HG03354 (cell line): ENCODE measurements at regions not wholly inside any gene's neighbourhood (a gene's known extent, or its start where the extent isn't known, plus 50 kb on each side); places are given as distances from the start of the nearest gene placed in this dataset.

Experiments
- ATAC-seq: cut with Tn5 transposase; IDR thresholded peaks from one replicate; pipeline ENCODE4 v1.9.1; 2021; ENCODE audit warnings: mild to moderate bottlenecking; ENCODE audit not compliant: unreplicated experiment, poor library complexity, severe bottlenecking

GRCh38 chr9:73219985-73220626, 68.4 kb downstream of the ANXA1 start:
- peak; percentile 86 for ATAC-seq

- no peak for ATAC-seq
Observed at GRCh38 chr9:73223594-73223993, 71.9 kb downstream of the ANXA1 start.

GRCh38 chr9:73229543-73229942, 77.9 kb downstream of the ANXA1 start:
- ATAC-seq, result no peak

DNA sequence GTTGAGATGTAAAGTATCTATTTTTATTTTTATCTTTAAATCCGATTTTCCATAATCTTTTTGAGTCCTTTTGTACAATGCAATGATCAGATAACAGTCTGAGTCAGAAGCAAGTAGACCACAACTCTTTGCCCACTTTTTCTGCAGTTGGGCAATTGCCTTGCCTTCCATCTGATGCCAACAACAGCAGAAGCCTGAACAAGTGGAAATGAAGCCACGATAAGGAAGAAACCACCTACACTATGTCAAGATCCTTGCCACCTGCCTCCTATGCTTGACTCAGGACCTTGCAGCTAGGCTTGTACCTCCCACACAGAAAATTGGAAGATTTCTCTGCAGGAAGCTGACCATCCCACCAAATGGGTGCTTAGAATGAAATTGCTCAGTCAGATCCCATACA, 78.6 kb downstream of the ANXA1 start:
- ATAC-seq, result no peak

DNA sequence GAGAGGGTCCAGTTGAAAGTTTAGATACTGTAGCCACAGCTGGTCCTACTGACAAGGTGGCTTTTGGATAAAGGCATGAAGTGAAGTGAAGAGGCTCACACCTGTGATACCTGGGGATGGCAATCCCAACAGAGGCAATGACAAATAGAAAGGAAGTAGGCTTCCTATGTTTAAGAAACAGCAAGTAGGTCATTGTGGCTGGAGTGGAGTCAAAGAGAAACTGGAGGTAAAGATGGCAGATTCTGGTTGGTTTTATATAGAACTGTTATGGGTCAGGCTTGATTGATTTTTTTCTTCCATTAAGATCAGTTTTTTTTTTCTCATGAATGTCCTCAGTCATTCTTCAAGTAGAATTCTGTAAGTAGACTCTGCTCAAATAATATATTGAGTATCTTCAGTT, 79.5 kb downstream of the ANXA1 start:
- ATAC-seq, result no peak

DNA sequence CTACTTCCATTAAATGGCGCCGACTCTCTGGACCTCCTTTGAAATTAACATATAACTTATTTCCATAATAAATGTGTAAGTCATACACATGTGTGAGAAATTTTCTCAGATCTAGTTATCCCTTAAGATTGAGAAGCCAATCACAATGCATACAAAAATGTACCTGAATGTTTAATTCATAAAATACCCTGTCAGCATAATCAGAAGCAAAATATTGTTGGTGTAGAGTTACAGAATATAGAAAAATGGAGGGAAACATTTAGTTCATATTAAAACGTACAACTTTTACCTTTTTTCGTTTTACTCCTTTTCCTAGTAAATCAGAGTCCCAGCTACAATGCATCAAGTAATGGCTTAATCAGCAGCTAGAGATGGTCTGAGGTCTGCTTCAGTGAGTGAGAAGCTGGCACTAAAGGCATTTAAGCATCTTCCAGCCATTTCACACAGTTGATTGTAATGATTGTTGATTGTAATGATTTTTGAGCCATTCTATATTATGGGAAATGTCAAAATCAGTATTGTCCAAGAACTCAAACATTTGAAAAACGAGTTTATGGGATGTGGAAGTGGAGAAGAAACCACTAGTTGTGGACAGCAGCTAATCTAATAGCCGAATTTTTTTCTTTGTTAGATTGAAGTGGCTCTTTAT, 81.8 kb downstream of the ANXA1 start:
- ATAC-seq, result no peak

DNA sequence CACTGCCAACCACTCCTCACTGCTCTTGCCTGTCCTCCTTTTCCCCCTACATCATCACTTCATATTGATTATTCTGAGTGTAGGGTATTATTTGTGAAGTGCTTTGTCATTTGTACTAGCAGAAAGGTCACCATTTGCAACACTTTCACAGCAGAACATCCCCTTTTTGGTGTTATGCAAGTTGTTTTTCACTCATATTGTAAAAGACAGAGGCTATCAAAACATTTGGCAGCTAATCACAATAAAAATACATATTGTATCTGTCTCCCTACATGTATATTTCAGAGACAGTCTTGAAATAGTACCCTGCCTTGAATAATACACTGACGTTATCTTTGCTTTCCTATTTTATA, 82.3 kb downstream of the ANXA1 start:
- ATAC-seq, result no peak

- no peak for ATAC-seq
Observed at GRCh38 chr9:73237140-73237539, 85.5 kb downstream of the ANXA1 start.

DNA sequence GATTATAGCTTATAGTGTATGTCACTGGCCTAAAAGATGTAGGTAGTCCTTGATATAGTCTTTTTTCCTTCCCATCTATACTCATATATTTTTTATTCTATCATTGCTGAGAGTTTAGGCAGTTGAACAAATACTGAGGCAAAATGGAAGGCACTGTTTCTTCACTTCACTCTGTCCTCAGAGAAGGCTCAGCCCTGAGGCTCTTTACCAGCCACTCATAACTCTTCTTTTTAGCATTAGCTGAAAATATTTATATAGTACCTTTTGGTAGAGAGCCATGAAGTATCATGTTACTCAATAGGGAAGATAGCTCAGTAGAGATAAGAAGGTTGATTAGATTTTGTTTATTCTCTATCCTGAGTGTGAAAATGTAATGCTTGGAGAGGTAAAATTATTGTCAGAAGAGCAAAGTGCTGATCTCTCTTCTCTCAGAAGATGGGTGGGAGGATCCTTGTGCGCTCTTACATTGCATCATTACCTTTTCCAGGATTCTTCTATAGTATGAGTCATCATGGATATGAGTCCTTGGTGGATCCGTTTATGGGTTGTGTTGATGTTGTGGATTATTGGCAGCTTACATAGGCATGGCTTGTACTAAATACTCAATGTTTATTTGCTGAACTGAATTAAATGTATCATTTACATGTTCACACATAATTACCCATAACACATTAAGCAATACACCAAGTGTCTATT, 88.1 kb downstream of the ANXA1 start:
- ATAC-seq, result no peak

GRCh38 chr9:73243078-73243477, 91.4 kb downstream of the ANXA1 start:
- no peak for ATAC-seq

DNA sequence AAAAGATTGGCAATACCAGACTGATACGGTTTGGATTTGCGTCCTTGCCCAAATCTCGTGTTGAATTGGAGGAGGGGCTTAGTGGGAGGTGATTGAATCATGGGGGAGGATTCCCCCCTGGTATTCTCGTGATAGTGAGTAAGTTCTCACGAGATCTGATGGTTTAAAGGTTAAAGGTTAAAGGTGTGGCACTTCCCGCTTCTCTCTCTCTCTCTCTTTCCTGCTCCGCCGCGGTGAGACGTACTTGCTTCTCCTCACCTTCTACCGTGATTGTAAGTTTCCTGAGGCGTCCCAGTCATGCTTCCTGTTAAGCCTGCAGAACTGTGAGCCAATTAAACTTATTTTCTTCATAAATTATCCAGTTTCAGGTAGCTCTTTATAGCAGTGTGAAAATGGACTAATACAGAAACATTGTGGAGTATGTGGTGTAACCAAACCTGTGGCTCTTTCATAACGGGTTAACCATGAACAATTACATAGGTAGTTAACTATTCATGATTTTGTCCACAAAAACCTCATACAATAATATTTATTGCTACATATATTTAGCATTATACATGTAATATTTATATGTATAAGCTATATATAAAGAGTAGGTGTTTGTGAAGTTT, 107.5 kb downstream of the ANXA1 start:
- no peak for ATAC-seq

DNA sequence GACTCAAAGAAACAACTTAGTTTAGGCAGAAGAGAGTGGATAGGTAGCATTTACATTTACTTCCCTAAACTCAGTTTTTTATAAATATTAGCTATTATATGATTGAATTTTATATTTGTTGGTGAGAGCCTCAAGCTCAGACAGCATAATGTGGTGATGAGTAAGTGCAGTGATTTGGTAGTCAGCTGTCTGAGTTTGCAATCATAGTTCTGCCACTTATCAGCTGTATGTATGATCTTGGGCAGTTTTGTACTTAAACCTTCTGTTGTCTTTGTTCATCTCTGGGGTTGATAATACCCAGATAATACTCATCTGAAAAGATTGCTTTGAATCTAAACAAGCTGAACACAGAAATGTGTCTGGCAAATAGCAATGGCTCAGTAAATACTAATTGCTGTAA, 108.8 kb downstream of the ANXA1 start:
- no peak for ATAC-seq

GRCh38 chr9:73264631-73265030, 113.0 kb downstream of the ANXA1 start:
- no peak for ATAC-seq

- no peak for ATAC-seq
Observed at GRCh38 chr9:73265876-73266275, 114.2 kb downstream of the ANXA1 start.

GRCh38 chr9:73269430-73270101, 117.9 kb downstream of the ANXA1 start:
- ATAC-seq, result no peak

GRCh38 chr9:73270967-73271721, 119.5 kb downstream of the ANXA1 start:
- peak; percentile 85 for ATAC-seq

GRCh38 chr9:73280113-73280512, 128.4 kb downstream of the ANXA1 start:
- no peak for ATAC-seq

DNA sequence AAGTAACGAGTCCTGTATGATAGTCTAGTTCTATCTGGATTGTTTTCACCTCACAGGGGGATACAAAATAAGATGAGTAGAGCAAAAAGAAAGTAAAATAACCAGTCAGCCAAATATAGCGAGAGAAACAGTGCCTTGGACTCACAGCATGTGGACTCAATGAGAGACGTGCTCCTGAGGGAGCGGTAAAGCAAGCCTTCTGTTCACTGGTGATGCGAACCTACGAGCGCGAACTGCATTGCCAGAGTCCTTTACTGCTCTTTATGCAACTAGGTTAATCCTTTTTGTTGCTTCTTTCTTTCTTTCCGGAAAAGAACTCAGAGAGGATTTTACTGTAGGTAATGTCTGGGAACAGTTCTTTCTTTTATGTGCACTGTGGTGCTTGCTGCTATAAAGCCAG, 132.7 kb downstream of the ANXA1 start:
- no peak for ATAC-seq

- ATAC-seq, result no peak
Observed at GRCh38 chr9:73294336-73294735, 142.7 kb downstream of the ANXA1 start.

DNA sequence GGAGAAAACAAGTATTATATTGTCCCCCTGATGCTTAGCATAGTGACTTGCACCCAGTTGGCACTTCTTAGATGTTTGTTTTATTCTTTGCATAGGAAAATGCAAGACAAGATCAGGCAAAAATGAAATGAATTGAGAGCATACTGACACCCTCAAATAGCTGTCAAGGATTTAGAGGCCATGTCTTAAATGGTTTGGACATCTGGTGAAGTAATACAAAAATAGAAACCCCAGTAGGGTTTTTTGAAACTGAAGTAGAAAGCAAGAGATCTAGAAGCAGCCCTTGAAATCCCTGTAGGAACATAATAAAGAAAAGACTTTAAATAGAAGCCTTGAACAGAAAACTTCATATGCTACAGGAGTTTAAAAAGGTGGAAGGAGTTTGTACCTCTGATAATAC, 174.3 kb downstream of the ANXA1 start:
- ATAC-seq, result no peak
